HG03135 (cell line): ENCODE measurements at regions not wholly inside any gene's neighbourhood (a gene's known extent, or its start where the extent isn't known, plus 50 kb on each side); places are given as distances from the start of the nearest gene placed in this dataset.

ENCODE experiments used
- ATAC-seq: cut with Tn5 transposase; IDR thresholded peaks from one replicate; pipeline ENCODE4 v1.9.1; 2021; ENCODE audit warnings: mild to moderate bottlenecking, moderate library complexity; ENCODE audit not compliant: unreplicated experiment

DNA sequence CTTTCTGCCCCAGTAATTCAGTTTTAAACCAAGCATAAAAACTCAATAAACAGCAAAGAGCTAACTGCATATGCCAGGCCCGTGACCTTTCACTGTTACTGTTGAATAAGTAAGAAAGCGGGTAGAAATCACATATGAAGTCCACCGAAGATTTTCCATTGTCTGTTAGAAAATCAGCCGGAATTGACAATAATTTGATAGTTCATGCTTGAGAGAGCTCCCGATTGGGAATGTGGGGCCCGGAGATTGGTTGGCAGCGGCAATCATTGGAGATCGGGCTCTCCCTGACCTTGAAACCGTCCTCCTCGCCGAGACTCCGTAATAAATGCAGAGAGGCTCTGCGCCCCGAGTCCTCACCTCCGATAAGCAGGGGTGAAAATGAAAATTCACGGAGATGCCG lies 709.6 kb downstream of the BRD1 start:
- no peak for ATAC-seq

DNA sequence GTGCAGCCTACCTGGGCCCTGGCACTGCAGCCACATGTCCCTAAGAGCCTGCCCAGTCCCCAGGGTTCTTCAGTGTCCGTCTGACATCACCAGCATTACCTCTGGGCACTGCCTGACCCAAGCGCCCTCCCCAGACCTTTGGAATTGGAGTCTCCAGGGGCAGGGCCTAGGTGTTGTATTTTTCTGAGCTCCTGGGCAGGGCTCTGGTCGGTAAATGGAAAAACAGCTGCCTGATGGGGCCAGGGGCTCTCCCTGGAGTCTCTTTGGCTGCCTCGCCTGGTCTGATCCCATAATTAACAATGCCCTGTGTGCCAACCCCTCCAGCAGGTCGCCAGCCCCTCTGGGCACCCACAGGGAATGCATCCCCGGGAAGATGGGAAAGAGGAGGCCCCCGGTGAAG lies 710.2 kb downstream of the BRD1 start:
- no peak for ATAC-seq

DNA sequence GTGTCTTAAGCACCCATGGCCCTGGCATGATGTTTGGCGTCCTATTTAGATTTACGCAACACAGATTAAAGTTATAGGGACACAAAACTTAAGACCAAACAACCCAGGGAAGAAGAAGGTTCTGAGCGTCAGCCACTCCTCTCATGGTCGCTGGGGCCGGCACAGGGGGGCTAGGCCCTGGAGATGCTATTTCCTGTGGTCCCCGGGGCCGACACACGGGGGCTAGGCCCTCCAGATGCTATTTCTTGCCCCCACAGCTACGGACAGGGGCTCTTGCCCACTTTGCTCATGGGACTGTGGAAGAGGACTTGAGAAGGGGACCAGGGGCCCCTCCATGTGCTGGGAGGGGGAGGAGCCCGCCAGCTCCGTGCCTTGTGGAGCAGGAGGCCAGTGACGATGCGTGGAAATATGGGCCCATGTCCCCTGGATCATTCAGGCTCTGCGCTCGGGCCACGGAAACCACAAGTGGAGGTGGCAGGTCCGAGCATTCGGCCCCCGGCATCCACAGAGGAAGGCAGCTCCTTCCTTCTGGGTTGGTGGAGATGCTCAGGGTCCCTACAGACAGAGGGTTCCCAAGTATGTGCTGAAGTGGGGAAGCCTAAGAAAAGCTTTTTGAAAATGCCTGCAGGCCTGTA lies 711.1 kb downstream of the BRD1 start:
- ATAC-seq, result no peak

- no peak for ATAC-seq
These were observed 711.7 kb downstream of the BRD1 start for GRCh38 chr22:49116021-49116420.

DNA sequence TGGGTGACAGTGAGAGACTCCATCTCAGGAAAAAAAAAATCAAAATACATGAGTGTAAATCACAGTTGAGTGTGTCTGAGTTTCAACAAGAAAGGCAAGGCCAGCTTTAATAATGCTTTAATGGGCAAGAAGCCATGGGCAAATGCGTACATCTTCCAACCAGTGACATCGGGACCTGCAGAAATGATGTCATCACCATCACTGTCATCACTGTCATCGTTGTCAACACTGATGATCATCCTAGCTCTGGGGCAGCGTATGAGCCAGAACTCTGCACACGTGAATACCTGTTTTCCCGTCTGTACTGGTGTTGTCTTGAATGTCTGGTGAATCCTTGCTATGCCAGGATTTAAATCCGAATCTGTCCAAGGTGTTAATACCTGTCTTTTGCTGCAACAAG lies 712.5 kb downstream of the BRD1 start:
- ATAC-seq, result no peak

DNA sequence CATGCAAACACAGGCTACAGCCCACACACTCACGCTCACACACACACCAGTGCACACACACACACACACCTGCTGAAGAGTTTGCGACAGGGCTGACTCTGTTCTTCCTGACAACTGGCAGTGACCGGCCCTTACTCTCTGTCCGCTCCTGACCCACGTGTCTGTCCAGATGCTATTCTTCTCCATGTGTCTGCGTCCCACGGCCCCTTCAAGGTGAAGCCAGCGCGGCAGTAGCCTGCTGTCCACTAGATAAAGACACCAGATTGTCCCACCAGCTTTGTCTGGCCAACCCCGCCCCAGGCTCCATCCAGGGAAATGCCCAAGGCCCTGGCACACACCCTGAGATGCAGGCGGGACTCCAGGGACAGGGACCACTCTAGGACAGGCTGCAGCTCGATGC lies 713.9 kb downstream of the BRD1 start:
- ATAC-seq, result no peak

- ATAC-seq, result no peak
These were observed 714.7 kb downstream of the BRD1 start for GRCh38 chr22:49112661-49113626.

GRCh38 chr22:49112176-49112575 lies 715.5 kb downstream of the BRD1 start:
- no peak for ATAC-seq

DNA sequence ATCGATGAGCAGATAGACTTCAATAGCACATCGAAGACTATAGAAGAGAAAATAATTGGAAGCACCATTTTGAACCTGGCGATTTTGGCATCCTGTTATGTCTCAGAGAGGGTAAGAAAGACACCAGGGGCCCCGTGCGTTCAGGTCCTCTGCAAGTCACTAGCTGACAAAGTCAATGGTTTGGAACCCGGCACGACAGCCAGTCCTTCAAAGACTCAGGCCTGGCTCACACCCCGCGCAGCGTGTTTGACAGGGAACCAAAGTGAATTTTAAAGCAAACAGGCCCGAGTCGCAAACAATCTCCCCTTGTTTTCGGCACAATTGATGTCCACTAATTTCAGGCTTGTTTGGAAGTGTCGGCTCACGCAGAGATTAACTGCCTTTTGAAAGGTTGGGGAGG lies 716.6 kb downstream of the BRD1 start:
- no peak for ATAC-seq

GRCh38 chr22:49108636-49109315 lies 718.9 kb downstream of the BRD1 start:
- ATAC-seq, result no peak

DNA sequence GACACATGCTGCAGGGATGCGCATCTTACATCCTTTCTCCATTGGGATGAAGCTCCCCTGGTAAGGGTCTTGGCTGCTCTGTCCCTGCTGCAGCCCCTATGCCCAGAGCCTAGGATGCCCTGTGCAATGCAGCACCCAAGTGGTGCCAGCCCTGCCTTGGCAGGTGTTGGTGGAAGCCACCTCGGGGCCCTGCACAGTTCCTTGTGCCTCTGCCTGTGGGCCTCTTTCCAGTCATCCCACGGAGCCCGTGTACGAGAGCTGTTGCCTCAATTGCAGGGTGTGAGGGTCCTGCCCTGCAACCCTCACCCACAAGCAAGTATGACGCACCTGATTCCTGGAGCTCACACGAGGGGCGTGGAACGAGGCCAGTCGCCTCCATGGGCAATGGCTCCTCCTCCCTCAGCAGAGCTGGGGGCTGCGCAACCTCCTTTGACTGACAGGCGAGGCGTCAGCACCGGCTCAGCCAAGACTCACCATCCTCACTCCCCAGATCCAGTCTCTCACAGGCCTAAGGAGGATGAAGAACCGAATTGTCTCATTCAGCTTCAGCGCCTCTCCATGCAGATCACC lies 719.6 kb downstream of the BRD1 start:
- ATAC-seq, result no peak

- ATAC-seq, result no peak
These were observed 720.1 kb downstream of the BRD1 start for GRCh38 chr22:49107561-49107960.

GRCh38 chr22:49106842-49107152 lies 720.9 kb downstream of the BRD1 start:
- ATAC-seq, result no peak

DNA sequence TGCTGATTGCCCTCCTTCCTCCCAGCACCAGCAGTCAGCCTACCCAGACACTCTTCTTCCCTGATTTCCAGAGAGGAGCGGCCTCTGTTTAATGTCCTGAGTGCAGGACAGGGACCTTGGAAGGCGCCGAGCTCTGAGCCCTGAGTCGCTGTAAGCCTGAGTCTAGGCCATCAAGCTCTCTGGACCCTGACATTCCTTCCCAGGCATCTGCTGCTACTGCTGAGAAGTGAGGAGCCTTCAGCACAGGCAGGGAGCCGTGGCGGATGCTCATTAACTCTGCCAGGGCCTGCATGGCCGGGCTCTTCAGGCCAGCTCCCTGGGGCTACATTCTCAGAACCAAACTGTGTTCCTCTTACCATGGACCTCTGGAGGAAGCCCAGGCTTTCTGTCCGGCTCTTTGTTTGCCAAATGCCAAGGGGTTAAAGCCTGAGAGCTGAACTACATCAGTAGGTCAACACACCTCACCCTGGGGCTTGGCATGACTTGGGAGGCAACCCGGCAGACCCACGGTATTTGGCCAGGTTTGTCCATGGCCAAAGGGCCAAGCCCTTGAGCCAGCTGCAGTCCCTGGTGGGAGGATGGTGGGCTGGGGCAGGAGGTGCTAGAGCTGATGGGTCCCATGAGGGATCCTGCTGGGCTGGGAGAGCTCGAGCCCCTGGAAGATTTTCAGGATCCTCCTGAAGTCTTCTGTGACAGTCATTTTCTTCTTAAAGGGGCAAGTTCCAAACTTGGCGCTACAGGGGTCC lies 721.4 kb downstream of the BRD1 start:
- ATAC-seq, result no peak

- no peak for ATAC-seq
These were observed 723.2 kb downstream of the BRD1 start for GRCh38 chr22:49104434-49104833.

- no peak for ATAC-seq
These were observed 724.2 kb downstream of the BRD1 start for GRCh38 chr22:49103314-49104059.

DNA sequence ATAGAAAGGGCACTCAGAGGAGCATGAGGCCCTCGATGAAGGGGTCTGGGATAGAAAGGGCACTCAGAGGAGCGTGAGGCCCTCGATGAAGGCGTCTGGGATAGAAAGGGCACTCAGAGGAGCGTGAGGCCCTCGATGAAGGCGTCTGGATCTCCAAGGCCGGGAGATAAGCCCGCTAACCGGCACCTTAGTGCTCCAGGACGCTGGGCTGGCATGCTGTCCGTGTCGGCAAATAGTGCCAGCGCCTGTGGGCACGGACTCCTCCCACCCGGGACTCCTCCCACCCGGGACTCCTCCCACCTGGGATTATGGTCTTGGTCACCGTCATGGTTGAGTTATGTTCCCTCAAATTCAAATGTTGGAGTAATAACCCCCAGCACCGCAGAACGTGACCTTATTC lies 725.3 kb downstream of the BRD1 start:
- no peak for ATAC-seq

- ATAC-seq, result no peak
These were observed 725.8 kb downstream of the BRD1 start for GRCh38 chr22:49101873-49102272.

DNA sequence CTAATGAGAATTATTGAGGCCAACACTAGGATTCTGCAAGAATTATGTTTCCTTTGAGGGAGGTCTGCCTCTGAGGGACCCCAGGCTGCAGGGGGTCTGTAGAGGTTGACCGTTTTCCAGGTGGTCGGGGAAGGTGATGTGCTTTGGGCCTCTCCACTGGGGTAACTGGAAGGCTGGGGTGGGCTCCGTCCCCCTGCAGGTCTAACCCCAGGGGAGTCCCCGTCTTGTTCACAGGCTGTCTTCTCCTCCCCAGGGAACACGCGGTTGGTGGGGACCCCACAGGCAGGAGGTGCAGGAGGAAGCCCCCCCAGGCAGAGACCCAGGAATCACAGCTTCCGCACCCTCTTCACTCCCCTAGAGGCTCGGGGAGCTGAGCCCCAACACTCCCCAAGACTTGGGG lies 726.4 kb downstream of the BRD1 start:
- no peak for ATAC-seq

DNA sequence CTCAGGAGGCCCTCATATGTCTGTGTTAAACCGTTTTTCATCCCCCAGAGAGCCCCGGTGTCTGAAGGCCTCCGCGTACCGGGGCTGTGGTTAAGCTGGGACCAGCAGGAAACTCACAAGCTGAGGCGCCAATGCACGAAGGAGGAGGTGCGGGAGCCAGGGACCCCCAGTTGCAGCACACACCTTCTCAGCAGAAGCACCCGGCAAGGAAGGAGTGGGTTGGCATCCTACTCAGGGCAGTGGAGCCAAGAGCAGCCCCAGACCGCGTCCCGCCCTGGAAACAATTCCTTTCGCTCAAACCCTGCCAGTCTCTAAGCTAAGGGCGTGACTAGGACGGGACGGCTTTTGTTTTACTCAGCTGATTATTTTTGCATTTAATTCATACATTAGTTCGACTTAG lies 726.9 kb downstream of the BRD1 start:
- no peak for ATAC-seq
